HG03520 (cell line): ENCODE measurements at regions not wholly inside any gene's neighbourhood (a gene's known extent, or its start where the extent isn't known, plus 50 kb on each side); places are given as distances from the start of the nearest gene placed in this dataset.
"Not testable (repeated sequence)": the region's sequence is repeated elsewhere in the genome, so short reads cannot be mapped to it uniquely, and the experiment has no call there.

Source experiments
- ATAC-seq: cut with Tn5 transposase; IDR thresholded peaks from one replicate; pipeline ENCODE4 v1.9.1; 2021; ENCODE audit warnings: mild to moderate bottlenecking, moderate library complexity; ENCODE audit not compliant: unreplicated experiment

DNA sequence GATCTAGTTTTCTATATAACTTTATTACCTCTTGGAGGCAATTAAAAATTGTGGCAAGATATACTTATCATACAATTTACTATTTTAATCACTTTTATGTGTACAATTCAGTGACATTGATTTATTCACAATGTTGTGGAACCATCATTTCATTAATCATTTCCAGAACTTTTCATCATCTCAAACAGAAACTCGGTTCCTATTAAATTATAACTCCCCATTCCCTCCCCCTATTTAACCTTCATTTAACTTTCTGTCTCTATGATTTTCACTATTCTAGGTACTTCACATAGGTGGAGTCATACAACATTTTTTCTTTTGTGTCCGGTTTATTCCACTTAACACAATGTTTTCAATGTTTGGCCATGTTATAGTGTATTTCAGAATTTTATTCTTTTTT, 252.8 kb downstream of the REEP3 start:
- no peak for ATAC-seq

DNA sequence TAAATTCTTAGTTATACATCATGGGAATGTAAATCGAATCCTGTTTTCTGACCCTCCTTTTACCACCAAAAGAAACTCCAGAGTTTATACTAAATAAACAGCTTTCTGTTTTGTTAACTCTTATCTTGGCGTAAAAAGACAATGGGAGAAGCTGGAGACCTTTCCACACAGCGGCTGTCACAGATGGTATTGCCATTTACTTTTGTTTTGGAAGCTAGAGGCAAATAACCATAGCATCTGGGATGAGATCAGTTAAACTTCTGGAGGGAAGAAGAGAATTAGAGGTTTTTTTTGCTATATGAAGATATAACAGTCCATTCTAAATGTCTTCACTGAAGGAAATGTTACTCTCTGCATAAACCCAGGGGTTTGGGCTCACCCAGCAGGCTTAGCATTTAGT, 258.9 kb downstream of the REEP3 start:
- no peak for ATAC-seq

GRCh38 chr10:63781226-63781625, 260.0 kb downstream of the REEP3 start:
- no peak for ATAC-seq

DNA sequence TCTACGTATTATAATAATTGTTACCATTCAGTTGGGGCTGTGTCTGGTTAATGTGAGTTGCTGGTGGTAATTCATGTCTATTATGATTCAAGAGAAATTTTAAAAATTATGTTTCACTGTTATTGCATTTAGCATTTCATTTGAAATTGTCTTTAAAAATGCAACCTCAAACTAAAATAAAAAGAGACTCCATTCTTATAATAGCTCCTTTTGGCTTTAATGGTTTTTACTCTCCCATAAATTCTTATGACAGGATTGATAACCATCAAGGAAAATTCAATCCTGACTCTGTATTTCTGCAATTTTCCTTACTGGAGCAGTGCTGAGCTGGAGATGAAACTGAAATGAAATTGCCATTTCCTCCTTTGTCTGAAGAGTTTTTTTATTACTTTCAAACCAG, 262.7 kb downstream of the REEP3 start:
- no peak for ATAC-seq

GRCh38 chr10:63788152-63788821, 267.1 kb downstream of the REEP3 start:
- ATAC-seq = no peak

DNA sequence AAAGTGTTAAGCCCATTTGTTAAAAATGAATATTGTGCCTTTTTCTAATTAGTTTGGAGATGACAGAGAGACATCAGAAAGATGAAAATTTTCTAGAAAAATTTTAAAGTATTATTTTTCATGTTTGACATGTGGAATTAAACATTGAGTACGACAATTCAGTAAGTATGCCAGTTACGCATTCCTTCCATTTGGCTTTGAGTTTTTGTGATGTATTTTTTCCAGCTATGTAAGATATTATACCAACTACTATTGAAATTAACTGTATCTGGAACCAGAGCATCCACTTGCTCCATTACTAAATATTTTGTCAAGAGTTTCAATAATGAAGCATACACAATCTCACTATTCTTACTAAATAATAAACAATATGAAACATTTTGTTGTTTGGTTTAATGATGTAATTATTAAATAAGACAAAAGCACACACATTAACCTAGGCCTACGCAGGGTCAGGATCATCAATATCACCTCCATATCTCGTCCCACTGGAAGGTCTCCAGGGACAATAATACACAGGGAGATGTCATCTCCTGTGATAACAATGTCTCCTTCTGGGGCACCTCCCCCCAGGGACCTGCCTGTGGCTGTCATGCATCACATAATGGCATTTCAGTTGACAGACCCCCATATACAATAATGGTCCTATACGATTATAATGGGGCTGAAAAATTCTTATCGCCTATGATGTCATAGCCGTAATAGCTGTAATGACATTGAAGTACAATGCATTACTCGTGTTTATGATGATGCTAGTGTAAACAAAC, 274.1 kb downstream of the REEP3 start:
- no peak for ATAC-seq

GRCh38 chr10:63798599-63799498, 277.6 kb downstream of the REEP3 start:
- ATAC-seq = no peak

DNA sequence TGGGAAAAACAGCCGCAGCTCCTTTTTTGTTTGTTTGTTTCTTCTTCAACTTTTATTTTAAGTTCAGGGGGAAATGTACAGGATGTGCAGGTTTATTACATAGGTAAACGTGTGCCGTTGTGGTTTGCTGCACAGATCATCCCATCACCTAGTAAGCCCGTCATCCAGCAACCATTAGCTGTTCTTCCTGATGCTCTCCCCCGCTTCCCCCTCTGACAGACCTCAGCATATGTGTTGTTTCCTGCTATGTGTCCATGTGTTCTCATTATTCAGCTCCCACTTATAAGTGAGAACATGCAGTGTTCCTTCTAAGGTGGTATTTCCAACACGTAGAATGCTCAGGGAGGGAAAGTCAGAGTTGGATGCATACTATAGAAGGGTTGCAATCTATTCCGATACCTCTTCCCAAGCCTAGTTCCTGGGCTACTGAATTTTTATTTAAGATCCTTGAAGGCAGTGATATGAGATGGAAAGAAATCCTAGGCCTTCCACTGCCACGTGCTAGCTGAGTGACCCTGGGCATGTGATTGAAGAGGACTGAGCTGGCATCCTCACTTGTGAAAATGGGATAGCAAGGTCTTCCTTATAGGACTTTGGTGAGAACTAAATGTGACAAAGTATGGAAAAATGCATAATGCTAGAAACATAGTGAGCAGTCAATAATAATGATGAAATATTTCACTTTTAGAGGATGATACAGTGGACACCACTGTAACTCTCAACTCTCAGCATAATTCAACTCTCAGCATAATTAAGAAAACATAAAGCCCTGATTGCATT, 278.5 kb downstream of the REEP3 start:
- no peak for ATAC-seq

DNA sequence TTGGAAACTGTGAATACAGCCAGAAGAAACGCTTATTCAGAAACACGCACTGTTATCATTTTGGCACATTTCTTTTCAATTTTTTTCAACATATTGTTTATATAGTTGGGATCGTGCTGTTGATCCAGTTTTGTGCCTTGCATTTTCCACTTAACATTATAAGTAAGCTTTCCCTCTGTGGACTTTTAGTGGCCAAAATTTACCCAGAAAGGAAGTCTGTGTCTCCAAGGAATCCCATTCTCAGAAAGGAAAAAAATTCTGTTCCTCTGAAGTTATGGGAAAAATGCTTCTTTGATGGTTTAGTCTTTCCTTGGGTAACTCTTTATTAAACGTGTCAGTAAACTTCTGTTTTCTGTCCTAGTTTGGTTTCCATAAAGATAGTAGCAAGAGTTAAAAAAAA, 280.0 kb downstream of the REEP3 start:
- ATAC-seq = no peak

GRCh38 chr10:63806330-63806729, 285.1 kb downstream of the REEP3 start:
- no peak for ATAC-seq

GRCh38 chr10:63812501-63812900, 291.3 kb downstream of the REEP3 start:
- ATAC-seq = no peak

DNA sequence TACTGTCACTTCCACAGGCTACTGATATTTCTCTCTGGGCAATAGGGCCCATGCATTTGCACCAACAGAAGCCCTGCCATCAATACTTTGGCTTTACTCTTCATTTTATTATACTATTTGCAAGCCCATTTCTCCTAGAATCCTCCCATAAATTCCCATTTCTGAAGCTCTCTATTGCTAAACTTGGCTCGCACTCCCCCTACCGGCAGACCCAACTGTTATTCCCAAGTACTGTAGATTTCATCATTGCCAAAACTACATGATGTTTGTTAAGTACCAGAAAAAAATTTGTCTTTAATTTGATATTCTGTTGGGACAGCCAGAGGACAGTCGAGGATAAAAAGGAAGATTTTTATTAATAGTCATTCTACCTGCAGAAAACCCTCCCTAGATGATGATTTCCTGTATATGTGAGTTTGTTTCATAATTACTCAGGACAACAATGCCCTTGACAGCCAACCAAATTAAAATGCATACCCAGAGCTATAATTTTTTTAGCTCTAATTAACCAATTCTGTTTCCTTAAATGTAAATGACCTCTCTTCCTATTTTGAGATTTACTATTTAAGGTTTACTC, 298.6 kb downstream of the REEP3 start:
- ATAC-seq = no peak

DNA sequence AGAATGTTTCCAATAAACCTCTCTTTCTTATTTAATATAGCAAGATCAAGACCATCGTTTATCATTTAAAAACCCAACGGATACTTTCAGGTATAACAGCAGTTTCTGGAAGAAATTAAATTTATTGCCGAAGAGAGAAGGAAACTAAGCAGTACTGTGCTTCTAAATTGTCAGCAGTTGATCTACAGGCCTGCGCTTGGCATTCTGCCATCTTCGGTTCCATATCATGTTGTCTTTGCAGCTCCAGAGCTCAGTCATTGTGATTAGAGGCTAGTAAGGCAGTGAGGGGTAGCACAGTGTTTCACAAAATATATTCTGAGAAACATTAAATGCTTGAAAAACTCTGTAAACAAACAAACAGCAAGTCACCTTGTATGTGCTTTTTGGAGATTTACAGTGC, 301.3 kb downstream of the REEP3 start:
- no peak for ATAC-seq

DNA sequence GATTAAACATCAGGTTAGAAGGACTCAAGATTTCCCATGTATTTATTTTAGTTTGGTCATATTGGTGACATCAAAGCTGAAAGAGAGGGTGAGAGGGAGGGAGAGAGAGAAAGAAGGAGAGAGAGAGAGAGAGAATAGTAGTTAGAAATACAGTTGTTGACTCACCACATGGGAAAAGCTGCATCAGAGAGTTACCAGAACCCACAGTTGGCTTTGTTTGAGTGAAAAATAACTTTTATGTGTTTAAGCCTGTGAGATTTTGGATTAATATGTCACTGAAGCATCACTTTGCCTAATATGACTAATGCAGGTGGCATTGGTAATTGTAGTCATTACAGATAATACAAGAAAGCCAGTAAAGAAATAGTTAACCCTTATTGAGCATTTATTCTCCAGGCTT, 303.9 kb downstream of the REEP3 start:
- ATAC-seq = no peak

DNA sequence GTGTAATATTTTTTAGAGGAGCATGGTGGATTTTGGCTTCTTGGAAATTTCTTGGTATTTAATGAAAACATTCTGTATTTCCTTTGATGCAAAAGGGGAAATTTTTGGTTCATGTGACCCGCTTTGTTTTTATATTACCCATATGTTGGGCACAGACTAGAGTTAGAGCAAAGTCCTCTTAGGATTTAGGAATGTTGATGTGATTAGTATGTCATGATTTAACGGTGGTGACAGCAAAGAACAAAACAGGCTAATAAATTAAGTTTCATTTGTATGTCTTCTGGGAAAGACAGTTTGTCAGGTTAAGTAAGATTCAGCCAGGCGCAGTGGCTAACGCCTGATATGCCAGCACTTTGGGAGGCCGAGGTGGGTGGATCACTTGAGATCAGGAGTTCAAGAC, 304.6 kb downstream of the REEP3 start:
- no peak for ATAC-seq

GRCh38 chr10:63827018-63827417, 305.8 kb downstream of the REEP3 start:
- ATAC-seq = not testable (repeated sequence)

- no peak for ATAC-seq
These were observed 307.8 kb downstream of the REEP3 start for GRCh38 chr10:63829020-63829419.

GRCh38 chr10:63829573-63830149, 308.5 kb downstream of the REEP3 start:
- no peak for ATAC-seq

DNA sequence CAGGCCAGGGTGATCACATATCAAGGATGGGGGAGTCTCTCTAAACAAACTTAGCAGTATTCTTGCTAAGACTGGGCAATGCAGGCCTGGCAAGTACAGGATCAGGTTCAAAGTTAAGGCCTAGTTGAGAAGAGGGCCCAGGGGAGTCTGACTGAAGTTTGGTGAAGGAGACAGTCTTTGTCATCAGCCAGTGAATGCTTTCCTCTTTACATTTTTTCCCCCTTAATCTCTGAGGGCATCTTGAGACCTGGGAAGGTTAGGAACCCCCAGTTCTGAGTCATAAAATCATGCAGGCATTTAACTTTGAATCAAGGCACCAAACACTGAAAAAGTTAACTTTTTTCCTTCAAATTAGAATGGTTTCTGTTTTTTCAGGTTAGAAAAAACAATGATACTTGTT, 311.5 kb downstream of the REEP3 start:
- no peak for ATAC-seq

GRCh38 chr10:63833411-63834060, 312.3 kb downstream of the REEP3 start:
- no peak for ATAC-seq
